Adipose tissue (tissue), 3 donors: ENCODE measurements at regions not wholly inside any gene's neighbourhood (a gene's known extent, or its start where the extent isn't known, plus 50 kb on each side); places are given as distances from the start of the nearest gene placed in this dataset.
"Not testable (repeated sequence)": the region's sequence is repeated elsewhere in the genome, so short reads cannot be mapped to it uniquely, and the experiment has no call there.

Experiments
- H3K27ac ChIP-seq: one replicate; pipeline ENCODE4 v1.5.1; 2013; ENCODE audit warnings: low read depth, low read length
- WGBS, 3 donors: extraction: QIAGEN DNeasy Blood & Tissue Kit; methylation state at CpG; one replicate each; pipeline ENCODE4 v1.1.7; 2013; 5-methylcytosine and 5-hydroxymethylcytosine counted together
- donor health status: healthy with polysubstance abuse.
- donor health status: Bipolar disorder and iron deficiency.
- donor health status: healthy.

- no peak overlapping the region for H3K27ac ChIP-seq
- 86 to 96% (median 89%) methylated on average over 7 of the region's 7 CpGs for WGBS, 3 donors
Measured at GRCh38 chr7:67348171-67348570, 351.5 kb downstream of the TYW1 start.

GRCh38 chr7:67357653-67358052, 361.0 kb downstream of the TYW1 start:
- 93 to 95% (median 94%) methylated on average over 3 of the region's 3 CpGs for WGBS, 3 donors
- H3K27ac ChIP-seq = not testable (repeated sequence)

GRCh38 chr7:67358316-67358715, 361.7 kb downstream of the TYW1 start:
- WGBS, 3 donors = 88 to 92% (median 91%) methylated on average over 8 of the region's 8 CpGs
- H3K27ac ChIP-seq = not testable (repeated sequence)

- 77 to 95% (median 91%) methylated on average over 3 of the region's 3 CpGs for whole genome bisulfite sequencing, 3 donors
- H3K27ac ChIP-seq = not testable (repeated sequence)
Measured at GRCh38 chr7:67358738-67359137, 362.1 kb downstream of the TYW1 start.

GRCh38 chr7:67359900-67360299, 363.3 kb downstream of the TYW1 start:
- H3K27ac ChIP-seq = no peak overlapping the region
- 41 to 67% (median 63%) methylated on average over 3 of the region's 3 CpGs for WGBS, 3 donors

- H3K27ac ChIP-seq = no peak overlapping the region
- 83 to 86% (median 83%) methylated on average over 4 of the region's 4 CpGs for WGBS, 3 donors
Measured at GRCh38 chr7:67361150-67361549, 364.5 kb downstream of the TYW1 start.

GRCh38 chr7:67364441-67365017, 367.9 kb downstream of the TYW1 start:
- WGBS, 3 donors = 59 to 77% (median 70%) methylated on average over 52 to 60 of the region's 60 CpGs
- no peak overlapping the region for H3K27ac ChIP-seq

GRCh38 chr7:67371429-67372305, 375.0 kb downstream of the TYW1 start:
- no peak overlapping the region for H3K27ac ChIP-seq
- WGBS, 3 donors = 31 to 37% (median 36%) methylated on average over 18 of the region's 18 CpGs

- 50 to 77% (median 65%) methylated on average over 3 of the region's 3 CpGs for WGBS, 3 donors
Measured at GRCh38 chr7:67373389-67373788, 376.8 kb downstream of the TYW1 start.

GRCh38 chr7:67375427-67375826, 378.8 kb downstream of the TYW1 start:
- WGBS, 3 donors = 71 to 88% (median 81%) methylated on average over 5 of the region's 5 CpGs
- no peak overlapping the region for H3K27ac ChIP-seq

More at GRCh38 chr7:67373389-67373788, 376.8 kb downstream of the TYW1 start:
- H3K27ac ChIP-seq = not testable (repeated sequence)

- 40 to 45% (median 44%) methylated on average over 16 of the region's 16 CpGs for WGBS, 3 donors
Measured at GRCh38 chr7:67377939-67378862, 381.6 kb downstream of the TYW1 start.

GRCh38 chr7:67380326-67380725, 383.7 kb downstream of the TYW1 start:
- 69 to 93% (median 85%) methylated on average over 4 of the region's 4 CpGs for WGBS, 3 donors

More at GRCh38 chr7:67377939-67378862, 381.6 kb downstream of the TYW1 start:
- H3K27ac ChIP-seq = no peak overlapping the region

GRCh38 chr7:67380858-67381257, 384.2 kb downstream of the TYW1 start:
- H3K27ac ChIP-seq = no peak overlapping the region
- WGBS, 3 donors = 71 to 92% (median 78%) methylated on average over 4 of the region's 4 CpGs

More at GRCh38 chr7:67380326-67380725, 383.7 kb downstream of the TYW1 start:
- no peak overlapping the region for H3K27ac ChIP-seq

GRCh38 chr7:67387851-67388250, 391.2 kb downstream of the TYW1 start:
- 67 to 74% (median 68%) methylated on average over 4 of the region's 4 CpGs for WGBS, 3 donors
- no peak overlapping the region for H3K27ac ChIP-seq

- no peak overlapping the region for H3K27ac ChIP-seq
- WGBS, 3 donors = 64 to 75% (median 71%) methylated on average over 19 of the region's 19 CpGs
Measured at GRCh38 chr7:67391168-67391567, 394.5 kb downstream of the TYW1 start.

- H3K27ac ChIP-seq = no peak overlapping the region
Measured at GRCh38 chr7:67392596-67393438, 396.2 kb downstream of the TYW1 start.

GRCh38 chr7:67393903-67394302, 397.3 kb downstream of the TYW1 start:
- H3K27ac ChIP-seq = no peak overlapping the region
- 63 to 90% (median 80%) methylated on average over 1 of the region's 1 CpG for WGBS, 3 donors

More at GRCh38 chr7:67392596-67393438, 396.2 kb downstream of the TYW1 start:
- WGBS, 3 donors = 50 to 73% (median 62%) methylated on average over 16 of the region's 16 CpGs

GRCh38 chr7:67398916-67399315, 402.3 kb downstream of the TYW1 start:
- WGBS, 3 donors = 69 to 74% (median 74%) methylated on average over 7 of the region's 7 CpGs
- no peak overlapping the region for H3K27ac ChIP-seq
